ENCODE measurements at regions not wholly inside any gene's neighbourhood (a gene's known extent, or its start where the extent isn't known, plus 50 kb on each side); places are given as distances from the start of the nearest gene placed in this dataset.
"Not testable (repeated sequence)": the region's sequence is repeated elsewhere in the genome, so short reads cannot be mapped to it uniquely, and the experiment has no call there.

DNA sequence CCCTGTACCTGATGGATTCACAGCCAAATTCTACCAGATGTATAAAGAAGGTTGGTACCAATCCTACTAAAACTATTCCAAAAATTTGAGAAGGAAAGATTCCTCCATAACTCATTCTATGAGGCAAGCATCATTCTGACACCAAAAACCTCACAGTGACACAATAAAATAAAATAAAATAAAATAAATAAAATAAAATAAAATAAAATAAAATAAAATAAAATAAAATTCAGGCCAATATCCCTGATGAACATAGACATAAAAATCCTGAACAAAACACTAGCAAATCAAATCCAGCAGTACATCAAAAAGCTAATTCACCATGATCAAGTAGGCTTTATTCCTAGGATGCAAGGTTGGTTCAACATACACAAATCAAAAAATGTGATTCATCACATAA lies 108.1 kb downstream of the PROX1 start:
- H3K36me3 ChIP-seq (ENCODE audit: insufficient read depth, low read length); H3K9ac ChIP-seq (ENCODE audit: low read depth, low read length); H3K9me3 ChIP-seq (ENCODE audit: control insufficient read depth, insufficient read depth, low read length); H3K4me1 ChIP-seq (ENCODE audit: insufficient read depth, low read length): not testable (repeated sequence)

GRCh38 chr1:214101246-214101645 lies 113.5 kb downstream of the PROX1 start:
- Histone ChIP-seq H3K36me3 (ENCODE audit: insufficient read depth, low read length) (no peaks in the 10 kb centered on the region), H3K9ac (ENCODE audit: low read depth, low read length) (no peak overlapping the region), H3K4me1 (ENCODE audit: insufficient read depth, low read length) (peaks cover 7% of the 10 kb centered on the region; the same call in 1 of the 2 replicates), H3K9me3 (ENCODE audit: control insufficient read depth, insufficient read depth, low read length) (no peaks in the 10 kb centered on the region; the same call in 1 of the 2 replicates)

- H3K4me1 ChIP-seq (ENCODE audit: insufficient read depth, low read length) = peaks cover 7% of the 10 kb centered on the region; the same call in 1 of the 2 replicates
- H3K36me3 ChIP-seq (ENCODE audit: insufficient read depth, low read length) = no peaks in the 10 kb centered on the region
- no peak overlapping the region for H3K9ac ChIP-seq (ENCODE audit: low read depth, low read length)
- no peaks in the 10 kb centered on the region; the same call in 1 of the 2 replicates for H3K9me3 ChIP-seq (ENCODE audit: control insufficient read depth, insufficient read depth, low read length)
These were observed 114.1 kb downstream of the PROX1 start for GRCh38 chr1:214101828-214102227.

DNA sequence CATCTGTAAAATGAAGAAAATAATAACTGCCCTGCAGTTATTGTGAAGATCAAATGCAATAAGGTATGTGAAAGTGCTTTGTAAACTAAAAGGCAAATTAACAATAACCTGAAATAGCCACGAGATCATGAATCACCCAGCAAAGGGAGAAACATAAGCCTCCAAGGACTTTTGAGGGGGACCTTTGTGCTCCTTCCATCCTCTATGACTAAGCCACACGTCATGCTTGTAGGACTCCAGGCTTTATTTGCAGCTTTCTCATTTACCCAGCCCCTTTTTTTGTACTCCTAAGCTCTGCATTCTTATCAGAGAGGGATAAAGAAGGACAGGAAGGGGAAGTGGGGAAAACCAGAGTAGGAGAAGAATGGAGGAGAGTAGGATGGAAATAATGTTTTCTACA lies 115.1 kb downstream of the PROX1 start:
- Histone ChIP-seq H3K9ac (ENCODE audit: low read depth, low read length) (no peak overlapping the region), H3K4me1 (ENCODE audit: insufficient read depth, low read length) (peaks cover 7% of the 10 kb centered on the region; the same call in 1 of the 2 replicates), H3K9me3 (ENCODE audit: control insufficient read depth, insufficient read depth, low read length) (no peaks in the 10 kb centered on the region; the same call in 1 of the 2 replicates), H3K36me3 (ENCODE audit: insufficient read depth, low read length) (no peaks in the 10 kb centered on the region)

- Histone ChIP-seq H3K9ac (ENCODE audit: low read depth, low read length) (no peak overlapping the region), H3K4me1 (ENCODE audit: insufficient read depth, low read length) (peaks cover 9% of the 10 kb centered on the region; the same call in 1 of the 2 replicates), H3K36me3 (ENCODE audit: insufficient read depth, low read length) (no peaks in the 10 kb centered on the region), H3K9me3 (ENCODE audit: control insufficient read depth, insufficient read depth, low read length) (no peaks in the 10 kb centered on the region; the same call in 1 of the 2 replicates)
These were observed 116.0 kb downstream of the PROX1 start for GRCh38 chr1:214103778-214104177.

- Histone ChIP-seq H3K4me1 (ENCODE audit: insufficient read depth, low read length) (peaks cover 9% of the 10 kb centered on the region; the same call in 1 of the 2 replicates), H3K9me3 (ENCODE audit: control insufficient read depth, insufficient read depth, low read length) (no peaks in the 10 kb centered on the region; the same call in 1 of the 2 replicates), H3K36me3 (ENCODE audit: insufficient read depth, low read length) (no peaks in the 10 kb centered on the region), H3K9ac (ENCODE audit: low read depth, low read length) (no peak overlapping the region)
These were observed 118.6 kb downstream of the PROX1 start for GRCh38 chr1:214106375-214106774.

GRCh38 chr1:214107322-214108096 lies 119.7 kb downstream of the PROX1 start:
- Histone ChIP-seq H3K9me3 (ENCODE audit: control insufficient read depth, insufficient read depth, low read length) (no peaks in the 10 kb centered on the region; the same call in 1 of the 2 replicates), H3K36me3 (ENCODE audit: insufficient read depth, low read length) (no peaks in the 10 kb centered on the region), H3K4me1 (ENCODE audit: insufficient read depth, low read length) (peaks cover 9% of the 10 kb centered on the region; the same call in 1 of the 2 replicates), H3K9ac (ENCODE audit: low read depth, low read length) (no peak overlapping the region)

DNA sequence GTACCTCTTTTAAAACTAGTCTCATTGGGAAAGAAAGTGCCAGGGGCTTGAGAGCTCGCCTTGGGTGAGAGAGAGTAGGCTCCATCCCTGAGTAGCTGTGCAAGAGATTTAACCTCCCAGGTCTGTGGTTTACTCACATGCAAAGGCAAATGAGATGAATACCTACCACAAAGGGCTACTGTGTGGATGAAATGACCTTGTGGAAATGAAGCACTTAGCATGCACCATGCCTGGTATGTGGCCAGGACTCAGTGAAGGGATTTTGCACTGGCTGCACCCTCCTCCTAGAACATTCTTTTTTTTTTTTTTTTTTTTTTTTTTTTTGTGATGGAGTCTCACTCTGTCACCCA lies 120.3 kb downstream of the PROX1 start:
- no peaks in the 10 kb centered on the region for H3K36me3 ChIP-seq (ENCODE audit: insufficient read depth, low read length)
- H3K9ac ChIP-seq (ENCODE audit: low read depth, low read length) = no peak overlapping the region
- H3K4me1 ChIP-seq (ENCODE audit: insufficient read depth, low read length) = 0 out of 2 replicates have a peak, but pooled peaks cover 4% of the 10 kb centered on the region
- no peaks in the 10 kb centered on the region; the same call in 1 of the 2 replicates for H3K9me3 ChIP-seq (ENCODE audit: control insufficient read depth, insufficient read depth, low read length)

GRCh38 chr1:214111796-214112195 lies 124.0 kb downstream of the PROX1 start:
- H3K9me3 ChIP-seq (ENCODE audit: control insufficient read depth, insufficient read depth, low read length) = no peaks in the 10 kb centered on the region; the same call in 1 of the 2 replicates
- no peaks in the 10 kb centered on the region for H3K36me3 ChIP-seq (ENCODE audit: insufficient read depth, low read length)
- 0 out of 2 replicates have a peak, but pooled peaks cover 2% of the 10 kb centered on the region for H3K4me1 ChIP-seq (ENCODE audit: insufficient read depth, low read length)
- no peak overlapping the region for H3K9ac ChIP-seq (ENCODE audit: low read depth, low read length)

DNA sequence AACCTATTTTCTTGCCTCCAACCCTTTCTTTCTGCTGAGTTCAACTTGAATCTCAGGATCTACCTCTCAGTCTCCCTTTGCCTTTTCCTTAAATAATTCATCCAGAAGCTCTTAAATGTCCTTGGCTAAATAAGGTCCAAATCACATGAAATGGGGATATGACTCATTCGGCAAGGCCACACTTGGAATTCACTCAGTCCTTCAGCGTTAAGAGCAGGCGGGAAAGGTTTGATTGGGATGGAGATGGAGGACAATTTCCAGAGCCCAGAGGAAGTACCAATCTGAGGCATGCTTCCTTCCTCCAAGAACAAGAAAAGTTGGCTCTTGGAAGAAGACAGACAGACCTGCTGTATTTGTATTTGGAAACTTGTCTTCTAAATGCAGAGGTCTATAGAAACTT lies 128.5 kb downstream of the PROX1 start:
- Histone ChIP-seq H3K36me3 (ENCODE audit: insufficient read depth, low read length) (no peaks in the 10 kb centered on the region), H3K9me3 (ENCODE audit: control insufficient read depth, insufficient read depth, low read length) (peaks cover 6% of the 10 kb centered on the region), H3K4me1 (ENCODE audit: insufficient read depth, low read length) (no peaks in the 10 kb centered on the region), H3K9ac (ENCODE audit: low read depth, low read length) (no peak overlapping the region)

DNA sequence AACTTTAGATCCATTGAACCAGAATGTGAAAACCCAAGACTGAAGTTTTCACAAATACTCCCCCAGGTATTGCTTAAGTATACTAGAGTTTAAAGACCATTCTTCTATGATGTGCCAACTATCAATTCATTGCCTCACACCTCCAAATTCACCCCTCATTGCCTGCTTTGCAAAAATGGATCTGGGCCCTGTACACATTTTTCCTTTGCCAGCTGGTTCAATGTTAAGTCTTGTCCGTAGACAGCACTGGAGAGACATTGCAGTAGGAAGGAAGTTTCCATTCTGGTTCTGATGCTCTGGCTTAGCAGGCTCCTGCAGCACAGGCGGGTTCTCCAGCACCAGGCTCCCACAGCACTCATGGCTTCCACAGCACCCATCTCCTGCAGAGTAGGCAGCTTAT lies 130.0 kb downstream of the PROX1 start:
- Histone ChIP-seq H3K36me3 (ENCODE audit: insufficient read depth, low read length) (no peaks in the 10 kb centered on the region), H3K9me3 (ENCODE audit: control insufficient read depth, insufficient read depth, low read length) (peaks cover 6% of the 10 kb centered on the region), H3K9ac (ENCODE audit: low read depth, low read length) (no peak overlapping the region), H3K4me1 (ENCODE audit: insufficient read depth, low read length) (no peaks in the 10 kb centered on the region; the same call in 1 of the 2 replicates)

DNA sequence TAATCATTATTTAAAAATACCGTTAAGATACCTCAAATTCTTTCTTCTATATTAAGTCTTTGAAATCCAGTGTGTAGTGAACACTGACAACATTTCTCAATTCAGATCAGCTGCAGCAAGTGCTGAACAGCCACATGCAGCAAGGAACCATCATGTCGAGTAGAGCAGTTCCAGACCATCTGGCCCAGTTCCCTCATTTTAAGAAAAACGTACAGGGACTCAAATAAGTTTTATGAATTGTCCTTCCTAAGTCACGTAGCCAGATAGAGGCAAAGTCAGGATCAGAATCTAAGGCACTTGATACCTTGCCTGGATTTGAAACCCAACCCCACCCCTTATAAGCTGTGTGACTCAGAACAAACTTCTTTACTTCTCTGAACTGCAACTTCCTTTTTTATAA lies 132.4 kb downstream of the PROX1 start:
- Histone ChIP-seq H3K36me3 (ENCODE audit: insufficient read depth, low read length) (no peaks in the 10 kb centered on the region), H3K9me3 (ENCODE audit: control insufficient read depth, insufficient read depth, low read length) (peaks cover 6% of the 10 kb centered on the region), H3K9ac (ENCODE audit: low read depth, low read length) (no peak overlapping the region), H3K4me1 (ENCODE audit: insufficient read depth, low read length) (peaks cover 3% of the 10 kb centered on the region)

GRCh38 chr1:214120951-214121350 lies 133.2 kb downstream of the PROX1 start:
- Histone ChIP-seq H3K9me3 (ENCODE audit: control insufficient read depth, insufficient read depth, low read length) (peaks cover 6% of the 10 kb centered on the region), H3K4me1 (ENCODE audit: insufficient read depth, low read length) (peaks cover 3% of the 10 kb centered on the region), H3K9ac (ENCODE audit: low read depth, low read length) (no peak overlapping the region), H3K36me3 (ENCODE audit: insufficient read depth, low read length) (no peaks in the 10 kb centered on the region)

GRCh38 chr1:214122110-214122509 lies 134.3 kb downstream of the PROX1 start:
- no peaks in the 10 kb centered on the region for H3K36me3 ChIP-seq (ENCODE audit: insufficient read depth, low read length)
- peaks cover 6% of the 10 kb centered on the region for H3K9me3 ChIP-seq (ENCODE audit: control insufficient read depth, insufficient read depth, low read length)
- H3K4me1 ChIP-seq (ENCODE audit: insufficient read depth, low read length) = peaks cover 3% of the 10 kb centered on the region
- no peak overlapping the region for H3K9ac ChIP-seq (ENCODE audit: low read depth, low read length)

- Histone ChIP-seq H3K36me3 (ENCODE audit: insufficient read depth, low read length) (no peaks in the 10 kb centered on the region), H3K9ac (ENCODE audit: low read depth, low read length) (no peak overlapping the region), H3K4me1 (ENCODE audit: insufficient read depth, low read length) (peaks cover 3% of the 10 kb centered on the region), H3K9me3 (ENCODE audit: control insufficient read depth, insufficient read depth, low read length) (no peaks in the 10 kb centered on the region)
These were observed 135.4 kb downstream of the PROX1 start for GRCh38 chr1:214123061-214123784.

Data from ES-I3 (cell line).